ENCODE measurements at regions not wholly inside any gene's neighbourhood (a gene's known extent, or its start where the extent isn't known, plus 50 kb on each side); places are given as distances from the start of the nearest gene placed in this dataset.

DNA sequence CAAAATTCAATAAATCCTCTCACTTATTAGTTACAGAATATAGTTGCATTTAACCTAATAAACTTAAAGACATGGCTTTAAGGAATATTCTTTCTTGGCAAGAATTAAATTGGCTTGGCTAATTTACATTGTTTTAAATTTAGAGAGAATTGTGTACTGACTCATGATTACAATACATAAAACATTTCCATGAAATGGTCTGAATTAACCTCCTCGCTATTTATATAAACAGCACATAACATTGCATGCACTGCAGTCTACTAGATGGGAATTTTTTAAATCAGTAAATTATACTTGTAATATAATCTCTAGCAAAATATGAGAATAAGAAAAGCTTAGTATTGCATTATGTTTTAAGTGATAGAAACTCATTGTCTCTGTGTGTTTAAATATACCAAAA is 268.9 kb downstream of the SHOX2 start:
- H3K9me3 ChIP-seq: no peaks in the 10 kb centered on the region
- no peaks in the 10 kb centered on the region for H3K4me1 ChIP-seq
- no peak overlapping the region for H3K27ac ChIP-seq
- DNase-seq: no peak
- 83 to 95% (median 86%) methylated on average over 1 of the region's 1 CpG for WGBS, 3 donors
- H3K4me3 ChIP-seq: no peak overlapping the region
- H3K36me3 ChIP-seq (ENCODE audit: insufficient read depth in 1 of 2, low read depth in 1 of 2): no peaks in the 10 kb centered on the region
- no peaks in the 10 kb centered on the region for H3K27me3 ChIP-seq (ENCODE audit: insufficient read depth in 3 of 3, low read length in 2 of 3)
- TF ChIP-seq, protein P1, sequence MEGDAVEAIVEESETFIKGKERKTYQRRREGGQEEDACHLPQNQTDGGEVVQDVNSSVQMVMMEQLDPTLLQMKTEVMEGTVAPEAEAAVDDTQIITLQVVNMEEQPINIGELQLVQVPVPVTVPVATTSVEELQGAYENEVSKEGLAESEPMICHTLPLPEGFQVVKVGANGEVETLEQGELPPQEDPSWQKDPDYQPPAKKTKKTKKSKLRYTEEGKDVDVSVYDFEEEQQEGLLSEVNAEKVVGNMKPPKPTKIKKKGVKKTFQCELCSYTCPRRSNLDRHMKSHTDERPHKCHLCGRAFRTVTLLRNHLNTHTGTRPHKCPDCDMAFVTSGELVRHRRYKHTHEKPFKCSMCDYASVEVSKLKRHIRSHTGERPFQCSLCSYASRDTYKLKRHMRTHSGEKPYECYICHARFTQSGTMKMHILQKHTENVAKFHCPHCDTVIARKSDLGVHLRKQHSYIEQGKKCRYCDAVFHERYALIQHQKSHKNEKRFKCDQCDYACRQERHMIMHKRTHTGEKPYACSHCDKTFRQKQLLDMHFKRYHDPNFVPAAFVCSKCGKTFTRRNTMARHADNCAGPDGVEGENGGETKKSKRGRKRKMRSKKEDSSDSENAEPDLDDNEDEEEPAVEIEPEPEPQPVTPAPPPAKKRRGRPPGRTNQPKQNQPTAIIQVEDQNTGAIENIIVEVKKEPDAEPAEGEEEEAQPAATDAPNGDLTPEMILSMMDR (IDR thresholded peaks at IDR 0.05): no peak
- intact Hi-C loops (cut with DNase I): no loop called here
- ATAC-seq: no peak

DNA sequence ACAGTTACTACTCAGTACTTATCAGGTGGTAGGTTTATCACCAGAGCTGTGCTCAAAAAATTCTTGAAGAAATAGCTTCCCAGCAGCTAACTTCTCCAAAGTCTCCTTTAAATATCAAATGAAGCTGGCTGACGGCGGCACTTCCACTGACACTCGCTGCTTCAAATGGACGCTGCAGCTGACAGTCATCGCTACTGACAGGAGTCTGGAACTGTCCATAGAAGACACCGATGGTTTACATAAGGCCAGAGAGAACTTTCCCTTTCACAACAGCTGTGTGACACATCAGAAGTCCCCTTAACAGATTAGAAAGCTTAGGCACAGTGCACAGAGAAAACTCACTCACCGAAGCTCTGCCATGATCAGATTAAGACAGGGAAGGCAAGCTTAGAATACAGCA is 270.2 kb downstream of the SHOX2 start:
- WGBS, 3 donors: 67 to 79% (median 68%) methylated on average over 7 of the region's 7 CpGs
- ATAC-seq (peak; percentile 67 to 98 (median 78)), DNase-seq (peak in 1 of 2 donors; percentile 22)
- H3K27ac ChIP-seq: peak overlapping the region; percentile 27
- no peak overlapping the region for H3K4me3 ChIP-seq
- intact Hi-C loops (cut with DNase I): no loop called here
- no peaks in the 10 kb centered on the region for H3K36me3 ChIP-seq (ENCODE audit: insufficient read depth in 1 of 2, low read depth in 1 of 2)
- TF ChIP-seq, protein P1 (IDR thresholded peaks at IDR 0.05): no peak
- H3K9me3 ChIP-seq: no peaks in the 10 kb centered on the region
- no peaks in the 10 kb centered on the region for H3K4me1 ChIP-seq
- H3K27me3 ChIP-seq (ENCODE audit: insufficient read depth in 3 of 3, low read length in 2 of 3): no peaks in the 10 kb centered on the region

DNA sequence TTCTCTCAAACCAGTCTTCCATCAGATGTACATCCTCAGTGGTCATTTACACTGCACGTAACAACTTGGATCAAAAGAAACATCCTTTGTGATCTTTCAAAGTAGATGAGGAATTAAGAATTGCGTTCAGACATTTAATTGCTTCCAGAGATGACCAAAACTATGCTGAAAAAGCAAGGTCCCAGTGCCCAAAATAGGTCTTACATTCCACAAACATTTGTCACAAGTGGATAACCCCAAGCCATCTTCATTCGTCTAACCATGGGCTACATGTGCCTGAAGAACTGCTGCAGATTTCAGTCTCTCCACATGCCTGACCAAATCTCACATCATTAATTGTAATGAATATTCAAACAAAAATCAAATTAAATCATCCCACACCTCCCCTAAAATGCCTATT is 273.6 kb downstream of the SHOX2 start:
- DNase-seq (no peak), ATAC-seq (no peak)
- Histone ChIP-seq H3K36me3 (ENCODE audit: insufficient read depth in 1 of 2, low read depth in 1 of 2) (no peaks in the 10 kb centered on the region), H3K9me3 (no peaks in the 10 kb centered on the region), H3K27ac (no peak overlapping the region), H3K4me1 (no peaks in the 10 kb centered on the region), H3K4me3 (no peak overlapping the region), H3K27me3 (ENCODE audit: insufficient read depth in 3 of 3, low read length in 2 of 3) (no peaks in the 10 kb centered on the region)
- intact Hi-C loops (cut with DNase I): no loop called here
- WGBS, 3 donors: 79 to 86% (median 80%) methylated on average over 3 of the region's 3 CpGs
- TF ChIP-seq, protein P1 (IDR thresholded peaks at IDR 0.05): no peak

DNA sequence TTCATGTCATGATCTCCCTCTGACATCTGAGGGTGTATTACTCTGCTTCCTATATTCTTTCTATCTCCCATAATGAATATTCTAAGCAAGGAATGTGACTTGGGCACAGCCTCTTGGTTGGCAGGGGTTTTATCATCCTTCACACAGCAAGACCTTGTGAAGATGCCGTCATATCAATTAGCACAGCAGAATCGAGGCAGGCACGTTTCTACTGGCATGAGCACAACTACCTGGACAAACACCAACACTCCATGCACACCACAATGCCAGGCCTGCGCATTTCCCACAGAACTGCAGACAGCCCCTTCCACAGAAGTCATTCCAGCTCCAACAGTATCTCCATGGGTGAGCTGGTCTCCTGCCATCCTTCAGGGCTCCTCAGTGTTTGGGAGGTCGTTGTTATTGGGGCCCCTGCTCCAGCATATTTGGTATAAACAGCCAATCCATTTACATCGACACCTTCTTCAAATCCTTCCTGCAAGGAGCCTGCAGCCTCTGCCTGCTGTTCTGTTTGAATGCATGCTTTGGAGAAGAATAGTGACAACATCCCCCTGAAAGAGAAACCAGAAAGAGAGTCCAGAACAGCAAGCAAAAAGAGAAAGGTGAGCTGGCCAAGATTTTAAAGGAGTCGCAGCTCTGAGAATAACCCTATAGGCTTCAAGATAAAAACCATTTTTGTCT is 275.5 kb downstream of the SHOX2 start:
- no peak for DNase-seq
- intact Hi-C loops (cut with DNase I): no loop called here
- no peak for ATAC-seq
- Histone ChIP-seq H3K27ac (no peak overlapping the region), H3K4me1 (no peaks in the 10 kb centered on the region), H3K9me3 (no peaks in the 10 kb centered on the region), H3K4me3 (no peak overlapping the region), H3K27me3 (ENCODE audit: insufficient read depth in 3 of 3, low read length in 2 of 3) (no peaks in the 10 kb centered on the region), H3K36me3 (ENCODE audit: insufficient read depth in 1 of 2, low read depth in 1 of 2) (no peaks in the 10 kb centered on the region)
- TF ChIP-seq, protein P1 (IDR thresholded peaks at IDR 0.05): no peak
- 54 to 65% (median 57%) methylated on average over 7 of the region's 7 CpGs for WGBS, 3 donors

DNA sequence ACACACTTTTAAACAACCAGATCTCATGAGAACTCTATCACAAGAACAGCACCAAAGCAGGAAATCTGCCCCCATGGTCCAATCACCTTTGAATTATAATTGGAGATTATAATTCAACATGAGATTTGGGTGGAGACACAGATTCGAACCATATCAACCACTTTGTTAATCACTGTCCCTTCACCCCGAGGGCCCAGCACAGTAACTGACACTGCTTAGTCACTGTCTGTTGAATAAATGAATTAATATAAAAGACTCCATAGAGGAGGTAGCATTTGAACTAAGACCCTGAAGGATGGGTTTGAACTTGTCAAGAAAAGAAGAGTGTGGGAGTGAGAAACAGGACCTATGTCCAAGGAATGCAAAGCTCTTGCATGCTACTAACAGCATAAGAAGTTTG is 276.4 kb downstream of the SHOX2 start:
- WGBS, 3 donors: 67 to 94% (median 70%) methylated on average over 2 of the region's 2 CpGs

More for the DNA sequence above, 276.4 kb downstream of the SHOX2 start:
- Histone ChIP-seq H3K27ac (no peak overlapping the region), H3K36me3 (ENCODE audit: insufficient read depth in 1 of 2, low read depth in 1 of 2) (no peaks in the 10 kb centered on the region), H3K4me3 (no peak overlapping the region), H3K4me1 (no peaks in the 10 kb centered on the region), H3K27me3 (ENCODE audit: insufficient read depth in 3 of 3, low read length in 2 of 3) (no peaks in the 10 kb centered on the region), H3K9me3 (no peaks in the 10 kb centered on the region)
- TF ChIP-seq, protein P1 (IDR thresholded peaks at IDR 0.05): no peak
- DNase-seq (no peak), ATAC-seq (no peak)
- intact Hi-C loops (cut with DNase I): no loop called here

Data from psoas muscle (tissue), 7 donors.